Right lobe of liver (tissue), 6 donors: ENCODE measurements at regions not wholly inside any gene's neighbourhood (a gene's known extent, or its start where the extent isn't known, plus 50 kb on each side); places are given as distances from the start of the nearest gene placed in this dataset.

Experiments used
- ATAC-seq, 4 donors: fragments of 200-7000 bp; cut with Tn5 transposase; one replicate each; pipeline ENCODE4 v1.9.1; 2020; ENCODE audit warnings: mild to moderate bottlenecking in 4 of 4, moderate library complexity in 4 of 4
- DNase-seq, 3 donors: peaks; one replicate each; pipeline ENCODE4 v3.0.0-alpha.2; 2020
- H3K27ac ChIP-seq, 3 donors: fragments of 200-600 bp; one replicate each; pipeline ENCODE4 v1.8.0; 2022
- H3K27me3 ChIP-seq, 2 donors: fragments of 200-600 bp; one replicate each; pipeline ENCODE4 v1.8.0; 2022
- H3K36me3 ChIP-seq, 4 donors: fragments of 200-600 bp; sonication (generic) in 1 of 4; one replicate each; pipeline versions ENCODE4 v1.5.1 to v1.8.0; 2017 to 2022; ENCODE audit warnings: control low read depth in 1 of 4
- H3K4me1 ChIP-seq, 4 donors: fragments of 200-600 bp; sonication (generic) in 1 of 4; one replicate each; pipeline versions ENCODE4 v1.5.1 to v1.8.0; 2017 to 2022; ENCODE audit warnings: control low read depth in 1 of 4
- H3K4me3 ChIP-seq, 3 donors: fragments of 200-600 bp; one replicate each; pipeline ENCODE4 v1.8.0; 2022
- H3K9me3 ChIP-seq, 4 donors: fragments of 200-600 bp; sonication (generic) in 1 of 4; one replicate each; pipeline versions ENCODE4 v1.5.1 to v1.8.0; 2017 to 2022; ENCODE audit warnings: control low read depth in 1 of 4
- CTCF ChIP-seq, 4 donors: fragments of 200-600 bp in 3 of 4; fragments of 450-650 bp in 1 of 4; IDR thresholded peaks; one replicate each; pipeline versions ENCODE4 v1.5.1 to v1.8.0; 2016 to 2022; ENCODE audit warnings: antibody characterized with exemption in 4 of 4, mild to moderate bottlenecking in 2 of 4
- POLR2A ChIP-seq: fragments of 450-650 bp; IDR thresholded peaks from one replicate; pipeline ENCODE4 v1.6.1; 2017; ENCODE audit warnings: antibody characterized with exemption, mild to moderate bottlenecking
- WGBS: methylation state at CpG from one replicate; pipeline ENCODE4 v1.1.6; 2018; ENCODE audit warnings: low coverage, low lambda C conversion rate; ENCODE audit not compliant: insufficient coverage; ENCODE audit errors: missing lambda C conversion rate; 5-methylcytosine and 5-hydroxymethylcytosine counted together
- intact Hi-C, 2 donors: fragments of 100-400 bp; cut with DNase I; formaldehyde crosslinking; loops; one replicate each; pipeline versions ENCODE4 v1.11.2 to v1.14.1; 2022
- donor health status: DM: no; HTN: yes; CAD: no.
- donor health status: DM: no; HTN: no; CAD: no.
- donor health status: DM: no; HTN: no; CAD: no.
- donor health status: DM: no; HTN: yes; CAD: no.
- donor health status: DM: no; HTN: yes; CAD: no.

DNA sequence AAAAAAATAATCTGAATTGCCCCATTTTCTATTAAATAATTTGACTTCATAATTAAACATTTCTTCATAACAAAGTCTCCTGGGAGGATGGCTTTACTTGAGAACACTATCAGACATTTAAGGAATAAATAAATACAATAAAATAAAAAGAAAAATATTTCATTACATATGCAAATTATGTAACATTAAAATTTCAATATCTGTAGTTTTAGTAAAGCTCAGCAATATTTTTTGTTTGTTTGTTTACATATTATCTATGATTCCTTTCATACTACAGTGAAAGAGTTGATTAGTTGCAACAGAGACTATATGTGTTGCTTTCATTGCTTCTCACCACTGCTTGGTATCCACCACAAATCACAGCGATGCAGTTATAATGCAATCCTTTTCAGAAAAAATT lies 474.9 kb upstream of the GJE1 start:
- Histone ChIP-seq H3K9me3 (no peaks in the 10 kb centered on the region), H3K27me3 (no peaks in the 10 kb centered on the region), H3K4me1 (no peaks in the 10 kb centered on the region), H3K4me3 (no peak overlapping the region), H3K36me3 (no peaks in the 10 kb centered on the region), H3K27ac (no peak overlapping the region)
- no peak for DNase-seq
- 73% methylated on average over 1 of the region's 1 CpG for WGBS
- intact Hi-C loops = no loop called here
- TF ChIP-seq POLR2A (no peak), CTCF (IDR thresholded peaks at IDR 0.05) (no peak)
- no peak for ATAC-seq

GRCh38 chr6:141653590-141653989 lies 479.1 kb upstream of the GJE1 start:
- Histone ChIP-seq H3K4me3 (no peak overlapping the region), H3K36me3 (no peaks in the 10 kb centered on the region), H3K4me1 (no peaks in the 10 kb centered on the region), H3K27ac (no peak overlapping the region), H3K27me3 (no peaks in the 10 kb centered on the region), H3K9me3 (no peaks in the 10 kb centered on the region)
- ATAC-seq (no peak), DNase-seq (peak in 1 of 3 donors; percentile 18)
- 38% methylated on average over 1 of the region's 1 CpG for WGBS
- TF ChIP-seq POLR2A = no peak
- TF ChIP-seq CTCF (IDR thresholded peaks at IDR 0.05) = no peak
- intact Hi-C loops = no loop called here

DNA sequence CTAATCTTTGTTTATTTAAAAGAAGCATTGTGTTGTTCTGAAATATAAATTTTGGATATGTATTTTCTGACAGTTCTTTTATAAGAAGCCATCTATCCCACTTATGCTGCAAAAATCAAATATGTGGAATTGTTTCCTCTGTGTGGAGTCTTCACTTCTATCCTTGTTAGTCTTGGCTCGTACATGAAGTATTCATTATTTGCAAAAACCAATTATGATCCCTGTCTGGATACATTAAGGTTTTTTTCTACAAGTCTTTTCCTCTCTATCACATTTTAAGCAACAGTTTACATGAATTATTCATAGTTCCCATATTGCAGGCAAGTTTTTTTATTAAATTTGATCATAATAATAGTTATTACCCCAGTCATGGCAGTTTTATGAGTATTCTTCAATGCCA lies 490.8 kb upstream of the GJE1 start:
- intact Hi-C loops = no loop called here
- Histone ChIP-seq H3K36me3 (no peaks in the 10 kb centered on the region), H3K27me3 (no peaks in the 10 kb centered on the region), H3K27ac (no peak overlapping the region), H3K4me1 (no peaks in the 10 kb centered on the region), H3K4me3 (no peak overlapping the region), H3K9me3 (no peaks in the 10 kb centered on the region)
- ATAC-seq (no peak), DNase-seq (no peak)
- 47% methylated on average over 1 of the region's 1 CpG for WGBS
- TF ChIP-seq POLR2A (no peak), CTCF (IDR thresholded peaks at IDR 0.05) (no peak)

DNA sequence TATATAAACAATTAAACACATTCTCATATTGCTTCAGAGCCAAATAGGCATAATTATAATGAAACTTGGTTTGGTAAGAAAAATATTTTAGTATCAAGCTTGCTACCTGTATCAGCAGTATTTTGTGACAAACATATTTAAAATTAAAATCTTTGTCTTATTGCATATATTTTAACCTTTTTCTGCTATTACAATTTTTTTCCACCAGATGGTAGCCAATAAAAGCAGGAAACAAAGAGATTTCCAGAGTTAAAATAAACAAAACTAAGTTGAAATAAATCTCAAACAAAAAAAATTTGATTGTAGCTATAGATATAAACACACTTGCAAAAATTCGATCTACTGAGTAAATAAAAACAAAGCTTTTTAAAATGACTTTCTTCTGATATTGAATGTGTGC lies 491.3 kb upstream of the GJE1 start:
- Histone ChIP-seq H3K9me3 (no peaks in the 10 kb centered on the region), H3K4me3 (no peak overlapping the region), H3K27ac (no peak overlapping the region), H3K36me3 (no peaks in the 10 kb centered on the region), H3K4me1 (no peaks in the 10 kb centered on the region), H3K27me3 (no peaks in the 10 kb centered on the region)
- WGBS = 16% methylated on average over 1 of the region's 1 CpG
- TF ChIP-seq POLR2A = no peak
- TF ChIP-seq CTCF (IDR thresholded peaks at IDR 0.05) = peak in 3 of 4 donors; percentile 13 to 21 (median 13)
- intact Hi-C loops = no loop called here
- no peak for DNase-seq
- no peak for ATAC-seq

GRCh38 chr6:141635621-141636020 lies 497.1 kb upstream of the GJE1 start:
- H3K4me3 ChIP-seq = no peak overlapping the region
- H3K4me1 ChIP-seq = no peaks in the 10 kb centered on the region
- TF ChIP-seq POLR2A (no peak), CTCF (IDR thresholded peaks at IDR 0.05) (no peak)
- ATAC-seq (no peak), DNase-seq (no peak)
- no peaks in the 10 kb centered on the region for H3K9me3 ChIP-seq
- H3K27ac ChIP-seq = no peak overlapping the region
- no peaks in the 10 kb centered on the region for H3K36me3 ChIP-seq
- intact Hi-C loops = no loop called here
- no peaks in the 10 kb centered on the region for H3K27me3 ChIP-seq
- 70% methylated on average over 3 of the region's 3 CpGs for WGBS
